ENCODE measurements at regions not wholly inside any gene's neighbourhood (a gene's known extent, or its start where the extent isn't known, plus 50 kb on each side); places are given as distances from the start of the nearest gene placed in this dataset.

DNA sequence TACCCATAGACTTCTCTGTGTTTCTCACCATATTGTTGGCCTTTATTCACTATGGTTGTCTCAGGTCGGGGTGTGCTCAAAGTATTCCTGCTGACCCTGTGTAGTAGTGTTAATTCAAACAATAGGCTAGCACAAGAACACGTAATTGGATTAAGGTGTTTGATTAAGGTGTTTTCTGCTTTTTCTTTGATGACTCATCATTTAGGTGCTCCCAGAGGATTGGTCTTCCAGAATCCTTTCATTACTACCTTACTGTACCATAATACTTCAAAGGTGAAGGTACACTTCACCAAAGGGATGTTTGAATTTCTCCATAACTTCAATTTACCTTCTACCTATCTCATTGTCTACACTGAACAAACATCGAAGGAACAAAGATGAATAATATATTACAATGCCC is 121.7 kb upstream of the CCDC160 start:
- no peak for DNase-seq (ENCODE audit: low read depth in 2 of 2)
- no peak overlapping the region for H3K4me3 ChIP-seq (replicated peaks in 1 of 2; ENCODE audit: low read depth in 2 of 2, low read length in 2 of 2)
- TF ChIP-seq, protein P1, sequence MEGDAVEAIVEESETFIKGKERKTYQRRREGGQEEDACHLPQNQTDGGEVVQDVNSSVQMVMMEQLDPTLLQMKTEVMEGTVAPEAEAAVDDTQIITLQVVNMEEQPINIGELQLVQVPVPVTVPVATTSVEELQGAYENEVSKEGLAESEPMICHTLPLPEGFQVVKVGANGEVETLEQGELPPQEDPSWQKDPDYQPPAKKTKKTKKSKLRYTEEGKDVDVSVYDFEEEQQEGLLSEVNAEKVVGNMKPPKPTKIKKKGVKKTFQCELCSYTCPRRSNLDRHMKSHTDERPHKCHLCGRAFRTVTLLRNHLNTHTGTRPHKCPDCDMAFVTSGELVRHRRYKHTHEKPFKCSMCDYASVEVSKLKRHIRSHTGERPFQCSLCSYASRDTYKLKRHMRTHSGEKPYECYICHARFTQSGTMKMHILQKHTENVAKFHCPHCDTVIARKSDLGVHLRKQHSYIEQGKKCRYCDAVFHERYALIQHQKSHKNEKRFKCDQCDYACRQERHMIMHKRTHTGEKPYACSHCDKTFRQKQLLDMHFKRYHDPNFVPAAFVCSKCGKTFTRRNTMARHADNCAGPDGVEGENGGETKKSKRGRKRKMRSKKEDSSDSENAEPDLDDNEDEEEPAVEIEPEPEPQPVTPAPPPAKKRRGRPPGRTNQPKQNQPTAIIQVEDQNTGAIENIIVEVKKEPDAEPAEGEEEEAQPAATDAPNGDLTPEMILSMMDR (IDR thresholded peaks at IDR 0.05; ENCODE audit: low read depth, low read length), result no peak

DNA sequence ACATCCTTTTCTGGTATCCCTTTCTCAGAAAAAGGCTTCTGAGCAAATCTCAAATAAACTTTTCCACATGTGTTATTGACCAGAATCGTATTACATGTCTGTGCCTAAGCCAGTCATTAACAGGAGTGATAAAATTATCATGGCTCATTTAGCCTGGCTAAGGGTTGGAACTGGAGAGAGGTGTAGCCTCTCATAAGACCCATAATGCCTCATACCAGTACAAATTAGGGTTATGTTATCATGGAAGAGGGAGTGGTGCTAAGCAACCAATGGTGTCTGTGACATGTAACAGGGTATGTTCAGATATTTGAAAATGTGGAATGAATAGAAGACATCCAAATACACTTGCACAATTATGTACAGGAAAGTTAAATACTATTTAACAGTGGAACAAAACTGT is 99.6 kb upstream of the CCDC160 start:
- TF ChIP-seq, protein P1 (IDR thresholded peaks at IDR 0.05; ENCODE audit: low read depth, low read length), result no peak
- no peak for DNase-seq (ENCODE audit: low read depth in 2 of 2)
- H3K4me3 ChIP-seq (replicated peaks in 1 of 2; ENCODE audit: low read depth in 2 of 2, low read length in 2 of 2), result no peak overlapping the region

DNA sequence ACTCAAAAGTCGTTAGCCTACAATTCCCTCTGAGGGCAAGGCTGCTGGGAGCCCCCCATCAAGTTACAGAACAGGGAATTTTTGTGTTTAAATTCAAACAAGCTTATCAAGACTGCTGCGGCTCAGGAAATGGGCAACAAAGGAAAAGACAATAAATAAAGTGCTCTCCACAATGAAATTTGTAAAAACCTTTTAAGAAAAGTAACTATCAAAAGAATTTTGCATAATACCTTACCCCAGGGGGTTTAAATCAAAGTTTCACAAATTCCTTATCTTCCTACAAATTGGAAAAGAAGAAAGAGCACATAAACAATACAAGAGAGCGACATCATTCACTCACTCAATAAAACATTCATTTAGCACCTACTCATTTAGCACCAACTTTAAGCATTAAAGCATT is 97.9 kb upstream of the CCDC160 start:
- no peak overlapping the region for H3K4me3 ChIP-seq (replicated peaks in 1 of 2; ENCODE audit: low read depth in 2 of 2, low read length in 2 of 2)
- DNase-seq (ENCODE audit: low read depth in 2 of 2), result no peak
- TF ChIP-seq, protein P1 (IDR thresholded peaks at IDR 0.05; ENCODE audit: low read depth, low read length), result no peak

DNA sequence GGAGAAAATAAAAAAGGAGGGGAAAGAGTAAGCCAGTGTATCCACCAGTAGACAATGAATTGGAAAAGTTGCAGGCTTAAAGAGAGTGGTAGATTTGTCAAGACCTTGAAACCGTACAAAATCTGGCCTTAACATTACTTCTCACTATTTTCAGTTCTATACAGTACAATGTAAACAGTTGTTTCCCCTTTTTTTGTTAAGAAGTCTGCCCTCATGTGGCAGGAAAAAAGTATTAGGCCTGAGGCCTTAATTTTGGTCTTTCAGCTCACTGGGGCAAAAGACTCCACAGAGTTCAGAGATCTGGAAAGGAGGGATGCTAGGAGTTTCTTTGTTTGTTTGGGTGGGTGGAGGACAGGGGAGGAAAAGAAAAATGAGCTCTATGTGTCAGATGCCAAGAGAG is 92.8 kb upstream of the CCDC160 start:
- H3K4me3 ChIP-seq (replicated peaks in 1 of 2; ENCODE audit: low read depth in 2 of 2, low read length in 2 of 2), result no peak overlapping the region
- TF ChIP-seq, protein P1 (IDR thresholded peaks at IDR 0.05; ENCODE audit: low read depth, low read length), result peak; percentile 8
- DNase-seq (ENCODE audit: low read depth in 2 of 2), result peak in 1 of 2 donors; percentile 8

DNA sequence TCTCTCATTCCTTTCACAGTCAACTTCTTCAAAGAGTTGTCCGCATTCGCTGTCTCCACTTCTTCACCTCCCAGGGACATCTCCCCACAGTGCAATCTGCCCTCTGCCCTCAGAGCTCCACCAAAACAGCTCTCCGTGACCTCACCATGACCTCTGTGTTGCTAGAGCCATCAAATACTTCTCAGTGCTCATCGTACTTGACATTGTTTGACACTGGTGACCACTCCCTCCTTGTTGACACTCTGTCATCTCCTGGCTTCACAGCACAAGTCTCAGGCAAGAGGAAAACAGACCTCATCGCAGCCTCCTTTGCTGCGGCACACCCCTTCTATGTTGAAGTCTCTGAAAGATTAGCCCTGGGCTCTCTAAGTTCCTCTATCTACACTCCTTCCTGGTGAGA is 90.5 kb upstream of the CCDC160 start:
- TF ChIP-seq, protein P1 (IDR thresholded peaks at IDR 0.05; ENCODE audit: low read depth, low read length), result no peak
- DNase-seq (ENCODE audit: low read depth in 2 of 2), result no peak
- H3K4me3 ChIP-seq (replicated peaks in 1 of 2; ENCODE audit: low read depth in 2 of 2, low read length in 2 of 2), result no peak overlapping the region

DNA sequence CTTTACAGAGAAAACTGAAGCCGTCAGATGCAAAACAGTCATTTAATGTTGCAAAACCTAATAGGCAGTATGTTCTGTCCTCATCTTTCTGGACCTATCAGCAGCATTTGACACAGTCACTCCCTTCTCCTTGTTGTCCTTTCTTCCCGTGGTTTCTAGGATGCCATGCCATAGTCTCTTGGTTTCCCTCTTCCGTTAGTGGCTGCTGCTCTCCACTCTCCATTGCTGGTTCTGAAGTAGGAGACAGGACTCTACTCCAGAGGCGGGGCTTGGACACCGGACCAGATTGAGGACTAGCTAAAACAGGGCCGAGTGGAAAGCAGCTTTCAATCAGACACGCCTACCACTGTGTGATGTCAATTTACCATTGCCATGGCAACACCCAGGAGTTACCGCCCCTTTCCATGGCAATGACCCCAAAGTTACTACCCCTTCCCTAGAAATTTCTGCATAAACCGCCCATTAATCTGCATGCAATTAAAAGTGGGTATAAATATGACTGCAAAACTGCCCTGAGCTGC is 88.8 kb upstream of the CCDC160 start:
- no peak overlapping the region for H3K4me3 ChIP-seq (replicated peaks in 1 of 2; ENCODE audit: low read depth in 2 of 2, low read length in 2 of 2)
- TF ChIP-seq, protein P1 (IDR thresholded peaks at IDR 0.05; ENCODE audit: low read depth, low read length), result no peak
- DNase-seq (ENCODE audit: low read depth in 2 of 2), result peak; percentile 0 to 1
